GM11168 (cell line): ENCODE measurements at regions not wholly inside any gene's neighbourhood (a gene's known extent, or its start where the extent isn't known, plus 50 kb on each side); places are given as distances from the start of the nearest gene placed in this dataset.

ENCODE experiments used
- in situ Hi-C: fragments of 300-500 bp; cut with MboI; formaldehyde crosslinking; loops from one replicate; pipeline ENCODE4 v1.12.0; 2022; ENCODE audit warnings: low sequenced_read_pairs; ENCODE audit not compliant: unreplicated experiment

GRCh38 chr19:28956421-28956820 lies 256.5 kb downstream of the UQCRFS1 start:
- in situ Hi-C loops, result no loop called here

GRCh38 chr19:28949535-28949934 lies 263.4 kb downstream of the UQCRFS1 start:
- in situ Hi-C loops, result no loop called here

DNA sequence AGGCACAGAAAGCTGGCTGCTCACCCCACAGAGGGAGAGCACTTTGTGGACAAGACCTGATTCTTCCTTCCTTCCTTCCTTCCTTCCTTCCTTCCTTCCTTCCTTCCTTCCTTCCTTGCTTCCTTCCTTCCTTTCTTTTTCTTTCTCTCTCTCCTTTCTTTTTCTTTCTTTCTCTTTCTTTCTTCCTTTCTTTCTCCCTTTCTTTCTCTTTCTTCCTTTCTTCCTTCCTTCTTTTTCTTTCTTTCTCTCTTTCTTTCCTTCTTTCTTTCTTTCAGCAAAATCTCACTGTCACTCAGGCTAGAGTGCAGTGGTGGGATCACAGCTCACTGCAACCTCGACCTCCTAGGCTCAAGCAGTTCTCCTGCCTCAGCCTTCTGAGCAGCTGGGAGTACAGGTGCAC lies 263.9 kb downstream of the UQCRFS1 start:
- in situ Hi-C loops, result no loop called here

DNA sequence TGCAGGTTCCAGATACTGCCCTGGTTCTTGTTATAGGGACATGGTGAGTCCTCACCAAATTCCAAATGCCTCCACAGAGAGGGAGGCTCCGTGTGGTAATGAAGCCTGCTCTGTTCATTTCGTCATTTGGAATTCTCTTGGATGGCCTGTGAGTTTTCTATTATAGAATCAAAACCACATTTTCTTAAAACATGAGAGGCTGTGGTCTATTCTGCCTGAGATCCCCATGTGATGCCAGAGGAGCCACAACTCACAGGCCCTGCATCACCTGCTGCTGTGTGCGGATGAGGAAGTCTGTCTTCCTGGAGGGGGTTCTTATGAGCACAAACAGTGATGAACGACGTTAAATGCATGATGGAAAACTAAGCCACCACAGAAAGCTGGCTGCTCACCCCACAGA lies 264.4 kb downstream of the UQCRFS1 start:
- in situ Hi-C loops, result no loop called here

DNA sequence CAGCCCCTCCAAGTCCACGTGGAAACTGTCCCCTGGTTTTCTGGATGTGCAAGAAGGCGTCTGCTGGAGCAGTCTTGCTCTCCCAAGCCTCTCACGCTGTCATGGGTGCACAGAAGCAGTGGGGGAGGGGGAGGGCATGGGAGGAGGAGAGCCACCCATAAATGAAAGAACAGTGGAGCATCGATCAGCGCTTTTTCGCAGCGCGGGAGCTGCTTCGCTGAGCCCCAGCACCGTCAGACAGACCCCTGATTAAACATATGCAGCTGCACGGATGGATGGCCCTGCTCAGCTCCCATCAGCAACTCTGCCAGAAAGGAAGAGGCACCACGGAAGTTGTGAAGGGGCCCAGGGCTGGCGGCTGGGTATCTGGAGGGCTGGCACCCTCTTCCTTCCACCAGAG lies 264.9 kb downstream of the UQCRFS1 start:
- in situ Hi-C loops, result no loop called here

DNA sequence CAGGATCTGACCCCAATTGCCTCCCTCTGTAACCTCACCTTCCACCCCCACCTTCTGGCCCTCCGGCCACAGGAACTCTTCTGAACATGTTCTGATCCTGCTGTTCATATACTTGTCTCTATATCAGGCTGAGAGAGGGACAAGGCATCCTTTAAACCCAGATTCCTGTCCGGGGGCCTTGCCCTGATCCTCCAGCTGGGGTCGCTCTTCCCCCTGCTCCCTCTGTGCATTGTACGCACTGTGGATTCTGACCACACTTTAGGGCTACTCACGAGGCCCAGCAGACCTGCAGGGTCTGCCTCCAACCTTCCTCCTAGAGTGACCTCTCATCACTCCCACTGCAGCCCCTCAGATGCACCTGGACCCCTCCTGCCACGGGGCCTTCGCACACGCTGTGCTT lies 269.3 kb downstream of the UQCRFS1 start:
- in situ Hi-C loops, result no loop called here

GRCh38 chr19:28941833-28942232 lies 271.1 kb downstream of the UQCRFS1 start:
- in situ Hi-C loops, result no loop called here

GRCh38 chr19:28940751-28941500 lies 272.0 kb downstream of the UQCRFS1 start:
- in situ Hi-C loops, result no loop called here

- in situ Hi-C loops, result no loop called here
Measured at GRCh38 chr19:28939236-28939635, 273.7 kb downstream of the UQCRFS1 start.

GRCh38 chr19:28936001-28936400 lies 276.9 kb downstream of the UQCRFS1 start:
- in situ Hi-C loops, result no loop called here

- in situ Hi-C loops, result no loop called here
Measured at GRCh38 chr19:28934631-28935030, 278.3 kb downstream of the UQCRFS1 start.

- in situ Hi-C loops, result no loop called here
Measured at GRCh38 chr19:28933039-28933438, 279.9 kb downstream of the UQCRFS1 start.

DNA sequence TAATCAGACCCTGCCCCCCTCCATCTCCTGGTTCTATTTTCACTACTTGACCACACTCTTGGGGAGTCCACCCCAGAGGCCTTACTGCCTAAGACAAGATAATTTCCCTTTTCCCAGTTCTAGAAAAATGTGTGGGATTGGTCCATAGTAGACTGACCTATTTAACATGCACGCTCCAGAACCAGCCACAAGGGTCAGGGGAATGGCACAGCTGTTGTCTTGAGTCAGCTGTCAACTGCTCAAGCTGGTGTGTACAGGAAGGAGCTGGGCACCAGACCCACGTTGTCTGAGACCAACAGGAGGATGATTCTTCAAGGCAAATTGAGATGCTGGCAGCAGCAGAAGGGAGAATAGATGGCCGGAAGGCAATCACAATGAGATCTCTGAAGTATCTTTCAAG lies 280.5 kb downstream of the UQCRFS1 start:
- in situ Hi-C loops, result no loop called here

- in situ Hi-C loops, result no loop called here
Measured at GRCh38 chr19:28929006-28929405, 283.9 kb downstream of the UQCRFS1 start.

DNA sequence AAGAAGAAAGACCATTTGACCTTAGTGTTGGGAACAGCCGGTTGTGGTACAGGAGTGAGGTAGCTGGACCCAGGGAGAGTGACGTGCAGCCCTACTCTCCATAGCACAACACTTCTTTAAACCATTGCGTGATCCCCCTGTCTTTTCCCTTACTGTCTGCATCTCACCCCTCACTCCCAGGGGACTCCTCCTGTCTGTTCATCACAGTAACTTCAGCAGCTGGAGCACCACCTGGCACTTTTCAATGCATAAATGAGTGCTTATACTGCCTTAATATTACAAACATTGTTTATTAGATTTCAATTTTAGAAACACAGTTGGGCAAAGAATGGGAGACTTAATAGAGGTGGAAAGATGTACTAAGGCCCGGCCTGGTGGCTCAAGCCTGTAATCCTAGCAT lies 285.5 kb downstream of the UQCRFS1 start:
- in situ Hi-C loops, result no loop called here

- in situ Hi-C loops, result no loop called here
Measured at GRCh38 chr19:28920269-28921066, 292.5 kb downstream of the UQCRFS1 start.

- in situ Hi-C loops, result no loop called here
Measured at GRCh38 chr19:28917621-28918020, 295.3 kb downstream of the UQCRFS1 start.

DNA sequence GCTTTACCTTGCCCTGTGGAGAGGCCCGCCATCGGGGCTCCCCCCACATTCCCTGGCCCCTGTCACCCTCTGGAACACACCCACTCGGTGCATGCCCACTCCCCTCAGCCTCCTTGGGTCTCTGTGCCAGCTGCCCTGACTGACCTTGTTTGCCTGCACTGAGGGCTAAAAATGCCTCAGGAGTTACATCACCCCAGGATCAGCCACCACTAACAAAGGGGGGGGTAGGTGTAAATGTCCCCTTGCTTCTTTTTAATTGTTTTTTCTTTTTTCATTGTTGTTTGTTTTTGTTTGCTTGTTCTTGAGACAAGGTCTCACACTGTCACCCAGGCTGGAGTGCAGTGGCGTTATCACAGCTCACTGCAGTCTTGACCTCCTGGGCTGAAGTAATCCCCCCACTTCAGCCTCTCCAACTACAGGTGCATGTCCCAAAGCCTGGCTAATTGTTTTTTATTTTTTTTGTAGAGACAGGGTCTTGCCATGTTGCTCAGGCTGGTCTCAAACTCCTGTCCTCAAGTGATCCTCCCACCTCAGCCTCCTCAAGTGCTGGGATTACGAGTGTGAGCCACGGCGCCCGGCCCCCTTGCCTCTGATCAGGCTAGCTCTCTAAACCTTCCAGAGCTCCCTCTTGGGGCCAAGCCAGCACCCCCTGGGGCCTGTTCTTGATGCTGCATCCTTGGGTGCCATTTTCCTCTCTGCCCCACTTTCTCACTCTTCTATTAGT lies 297.1 kb downstream of the UQCRFS1 start:
- in situ Hi-C loops, result no loop called here

DNA sequence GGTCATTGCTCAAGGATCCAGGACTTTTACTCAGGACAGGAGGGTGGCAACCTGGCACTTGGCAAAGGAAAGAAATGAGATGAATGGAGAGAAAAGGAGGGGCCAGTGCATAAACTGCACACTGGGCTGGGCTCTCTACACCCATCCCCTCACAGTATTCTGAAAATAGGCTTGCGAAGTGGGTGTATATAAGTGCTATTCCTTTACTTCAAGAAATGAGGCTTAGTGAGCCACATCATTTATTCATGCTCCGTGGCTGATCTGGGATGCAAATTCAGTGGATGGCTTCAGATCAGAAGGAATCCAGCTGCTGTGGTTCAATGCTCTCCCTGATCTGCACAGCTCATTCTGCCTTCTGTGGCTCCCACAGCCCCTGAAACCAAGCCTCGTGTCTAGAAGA lies 297.7 kb downstream of the UQCRFS1 start:
- in situ Hi-C loops, result no loop called here

- in situ Hi-C loops, result no loop called here
Measured at GRCh38 chr19:28914173-28914572, 298.8 kb downstream of the UQCRFS1 start.

DNA sequence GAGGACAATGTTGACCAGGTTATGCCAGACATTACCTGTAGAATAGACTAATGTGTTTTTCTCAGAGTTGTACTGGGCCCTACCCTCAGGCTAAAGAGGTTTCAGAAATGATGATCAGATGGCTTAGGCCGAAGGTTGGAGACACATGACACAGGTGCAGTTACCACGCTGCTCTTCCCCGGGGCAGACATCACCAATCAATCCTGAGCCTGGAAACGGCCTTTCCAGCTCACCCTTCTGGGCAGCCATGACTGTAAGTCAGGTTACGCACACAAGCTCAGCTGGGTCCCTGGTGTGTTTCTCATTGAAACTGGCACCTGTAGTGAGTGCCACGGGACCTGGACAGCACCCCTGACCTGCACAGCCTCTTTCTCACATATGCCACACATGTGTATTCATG lies 299.3 kb downstream of the UQCRFS1 start:
- in situ Hi-C loops, result no loop called here
